Bronchial epithelial cell (primary cell): ENCODE measurements at regions not wholly inside any gene's neighbourhood (a gene's known extent, or its start where the extent isn't known, plus 50 kb on each side); places are given as distances from the start of the nearest gene placed in this dataset.
"Not testable (repeated sequence)": the region's sequence is repeated elsewhere in the genome, so short reads cannot be mapped to it uniquely, and the experiment has no call there.

ENCODE experiments used
- DNase-seq: peaks from one replicate; pipeline ENCODE4 v3.0.0-alpha.2; 2010; ENCODE audit warnings: low read depth
- FAIRE-seq: peaks from 2 replicates; lab custom pipeline; 2011; peaks lifted over from hg19 to GRCh38; lab: Jason Lieb, UNC
- H3K27me3 ChIP-seq: 2 replicates; pipeline ENCODE4 v1.5.1; 2011; ENCODE audit warnings: low read length; ENCODE audit not compliant: control insufficient read depth, insufficient read depth
- H3K36me3 ChIP-seq: 2 replicates; pipeline ENCODE4 v1.5.1; 2011; ENCODE audit warnings: low read length; ENCODE audit not compliant: control insufficient read depth, insufficient read depth
- H3K4me3 ChIP-seq: 2 replicates; pipeline ENCODE4 v1.5.1; 2011; ENCODE audit warnings: mild to moderate bottlenecking, low read depth, low read length, control low read depth
- CTCF ChIP-seq: IDR thresholded peaks from 2 replicates; pipeline ENCODE4 v1.5.1; 2011; ENCODE audit warnings: mild to moderate bottlenecking, moderate library complexity, low read length, control low read depth, inconsistent platforms; ENCODE audit not compliant: insufficient read depth, severe bottlenecking

- H3K36me3 ChIP-seq, DNase-seq, FAIRE-seq, H3K27me3 ChIP-seq, H3K4me3 ChIP-seq: not testable (repeated sequence)
Observed at GRCh38 chrX:76774912-76775311, 347.4 kb downstream of the MAGEE1 start.

GRCh38 chrX:76796311-76796710 is 368.8 kb downstream of the MAGEE1 start:
- FAIRE-seq (no peak), DNase-seq (peak; percentile 18)
- H3K4me3 ChIP-seq, result no peak overlapping the region
- no peaks in the 10 kb centered on the region for H3K36me3 ChIP-seq
- no peaks in the 10 kb centered on the region for H3K27me3 ChIP-seq
- TF ChIP-seq CTCF, result no peak

GRCh38 chrX:76802708-76803107 is 375.2 kb downstream of the MAGEE1 start:
- FAIRE-seq, result peak; percentile 52
- no peaks in the 10 kb centered on the region for H3K36me3 ChIP-seq
- no peak for TF ChIP-seq CTCF
- no peak overlapping the region for H3K4me3 ChIP-seq
- no peaks in the 10 kb centered on the region for H3K27me3 ChIP-seq
- DNase-seq, result peak; percentile 61

- no peak for FAIRE-seq
- TF ChIP-seq CTCF, result no peak
- H3K36me3 ChIP-seq, result no peaks in the 10 kb centered on the region
- no peak for DNase-seq
- H3K4me3 ChIP-seq, result no peak overlapping the region
- no peaks in the 10 kb centered on the region for H3K27me3 ChIP-seq
Observed at GRCh38 chrX:76815754-76816153, 388.2 kb downstream of the MAGEE1 start.

GRCh38 chrX:76817279-76817678 is 389.8 kb downstream of the MAGEE1 start:
- not testable (repeated sequence) for FAIRE-seq, H3K27me3 ChIP-seq, DNase-seq, H3K36me3 ChIP-seq, H3K4me3 ChIP-seq

GRCh38 chrX:76821276-76821675 is 393.8 kb downstream of the MAGEE1 start:
- FAIRE-seq (no peak), DNase-seq (no peak)
- TF ChIP-seq CTCF, result no peak
- H3K27me3 ChIP-seq, result no peaks in the 10 kb centered on the region
- no peaks in the 10 kb centered on the region for H3K36me3 ChIP-seq
- no peak overlapping the region for H3K4me3 ChIP-seq

- TF ChIP-seq CTCF, result no peak
- Histone ChIP-seq H3K36me3 (no peaks in the 10 kb centered on the region), H3K27me3 (no peaks in the 10 kb centered on the region), H3K4me3 (no peak overlapping the region)
- FAIRE-seq (no peak), DNase-seq (no peak)
Observed at GRCh38 chrX:76827672-76828071, 400.2 kb downstream of the MAGEE1 start.

- not testable (repeated sequence) for FAIRE-seq, H3K4me3 ChIP-seq, H3K36me3 ChIP-seq, DNase-seq, H3K27me3 ChIP-seq
Observed at GRCh38 chrX:76840902-76841301, 413.4 kb downstream of the MAGEE1 start.
